GM10248 (cell line): ENCODE measurements at regions not wholly inside any gene's neighbourhood (a gene's known extent, or its start where the extent isn't known, plus 50 kb on each side); places are given as distances from the start of the nearest gene placed in this dataset.

Source experiments
- CTCF ChIA-PET: fragments of 300-600 bp; sonication (Branson Sonifier 250); formaldehyde crosslinking; extraction: SDS; loops from one replicate; lab custom pipeline; 2021; ENCODE audit warnings: antibody characterized with exemption; lab: Yijun Ruan, JAX
- POLR2A ChIA-PET: fragments of 350-650 bp; sonication (Branson Sonifier 250); formaldehyde crosslinking; extraction: SDS; loops from one replicate; lab custom pipeline; 2020; ENCODE audit warnings: antibody characterized with exemption; lab: Yijun Ruan, JAX
- DNase-seq: peaks from one replicate; pipeline ENCODE4 v3.0.0; 2012; ENCODE audit errors: extremely low spot score
- CTCF ChIP-seq: IDR thresholded peaks from 2 replicates; pipeline ENCODE4 v1.5.1; 2012; ENCODE audit warnings: mild to moderate bottlenecking, low read depth; ENCODE audit errors: extremely low read depth, missing control alignments, control extremely low read depth

- no peak for TF ChIP-seq CTCF
- peak; percentile 18 for DNase-seq
- ChIA-PET CTCF (interaction anchor here (2.0 kb wide), 1 partner anchor 21 kb away, joined by 5 read pairs; no protein-coding TSS in a partner anchor), POLR2A (no interaction called here)
Observed at GRCh38 chr10:90319188-90319914, 538.5 kb downstream of the HTR7 start.

- no peak for DNase-seq
- no peak for TF ChIP-seq CTCF
- ChIA-PET CTCF (interaction anchor here (1.0 kb wide), 1 partner anchor 11 kb away, joined by 3 read pairs; no protein-coding TSS in a partner anchor), POLR2A (no interaction called here)
Observed at GRCh38 chr10:90321132-90321816, 536.6 kb downstream of the HTR7 start.

GRCh38 chr10:90326498-90327267 is 531.2 kb downstream of the HTR7 start:
- POLR2A ChIA-PET: no interaction called here
- TF ChIP-seq CTCF: no peak
- no peak for DNase-seq
- CTCF ChIA-PET: no interaction called here

GRCh38 chr10:90327611-90328010 is 530.2 kb downstream of the HTR7 start:
- DNase-seq: no peak
- no peak for TF ChIP-seq CTCF
- CTCF ChIA-PET: interaction anchor here (1.3 kb wide), 1 partner anchor 10 kb away, joined by 3 read pairs; no protein-coding TSS in a partner anchor
- POLR2A ChIA-PET: no interaction called here

- CTCF ChIA-PET: interaction anchor here (1.3 kb wide), 1 partner anchor 9 kb away, joined by 3 read pairs; no protein-coding TSS in a partner anchor
- TF ChIP-seq CTCF: no peak
- POLR2A ChIA-PET: no interaction called here
- DNase-seq: no peak
Observed at GRCh38 chr10:90328459-90328858, 529.4 kb downstream of the HTR7 start.

- no peak for TF ChIP-seq CTCF
- ChIA-PET POLR2A (no interaction called here), CTCF (interaction anchor here (1.3 kb wide), 1 partner anchor 9 kb away, joined by 3 read pairs; no protein-coding TSS in a partner anchor)
- no peak for DNase-seq
Observed at GRCh38 chr10:90328896-90329295, 528.9 kb downstream of the HTR7 start.
